ENCODE measurements at regions not wholly inside any gene's neighbourhood (a gene's known extent, or its start where the extent isn't known, plus 50 kb on each side); places are given as distances from the start of the nearest gene placed in this dataset.

DNA sequence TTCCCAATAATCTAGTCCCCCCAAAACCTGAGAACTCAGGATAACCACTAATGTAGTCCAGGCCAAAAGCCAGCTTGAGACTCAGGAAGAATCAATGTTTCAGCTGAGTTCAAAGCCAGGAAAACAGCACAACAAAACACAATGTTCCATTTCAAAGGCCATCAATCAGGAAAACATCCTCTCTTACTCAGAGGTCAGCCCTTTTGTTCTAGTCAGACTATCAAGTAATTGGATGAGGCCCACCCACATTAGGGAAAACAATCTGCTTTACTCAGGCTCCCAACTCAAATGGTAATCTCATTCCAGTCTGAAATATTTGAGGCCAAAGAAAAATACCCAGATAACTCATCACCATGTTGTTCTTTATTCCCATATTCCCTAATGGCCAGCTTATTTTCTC, 152.2 kb downstream of the SDHAF3 start:
- TF ChIP-seq, protein P1, sequence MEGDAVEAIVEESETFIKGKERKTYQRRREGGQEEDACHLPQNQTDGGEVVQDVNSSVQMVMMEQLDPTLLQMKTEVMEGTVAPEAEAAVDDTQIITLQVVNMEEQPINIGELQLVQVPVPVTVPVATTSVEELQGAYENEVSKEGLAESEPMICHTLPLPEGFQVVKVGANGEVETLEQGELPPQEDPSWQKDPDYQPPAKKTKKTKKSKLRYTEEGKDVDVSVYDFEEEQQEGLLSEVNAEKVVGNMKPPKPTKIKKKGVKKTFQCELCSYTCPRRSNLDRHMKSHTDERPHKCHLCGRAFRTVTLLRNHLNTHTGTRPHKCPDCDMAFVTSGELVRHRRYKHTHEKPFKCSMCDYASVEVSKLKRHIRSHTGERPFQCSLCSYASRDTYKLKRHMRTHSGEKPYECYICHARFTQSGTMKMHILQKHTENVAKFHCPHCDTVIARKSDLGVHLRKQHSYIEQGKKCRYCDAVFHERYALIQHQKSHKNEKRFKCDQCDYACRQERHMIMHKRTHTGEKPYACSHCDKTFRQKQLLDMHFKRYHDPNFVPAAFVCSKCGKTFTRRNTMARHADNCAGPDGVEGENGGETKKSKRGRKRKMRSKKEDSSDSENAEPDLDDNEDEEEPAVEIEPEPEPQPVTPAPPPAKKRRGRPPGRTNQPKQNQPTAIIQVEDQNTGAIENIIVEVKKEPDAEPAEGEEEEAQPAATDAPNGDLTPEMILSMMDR (IDR thresholded peaks at IDR 0.05): no peak
- TF ChIP-seq POLR2A (IDR thresholded peaks at IDR 0.05): no peak

Data from adrenal gland (tissue), 5 donors.